GM03348 (cell line): ENCODE measurements at regions not wholly inside any gene's neighbourhood (a gene's known extent, or its start where the extent isn't known, plus 50 kb on each side); places are given as distances from the start of the nearest gene placed in this dataset.

Source experiments
- DNase-seq: peaks from one replicate; pipeline ENCODE4 v3.0.0; 2012; ENCODE audit warnings: low spot score

GRCh38 chr10:78716043-78716660, 352.6 kb upstream of the ZMIZ1 start:
- no peak for DNase-seq

DNA sequence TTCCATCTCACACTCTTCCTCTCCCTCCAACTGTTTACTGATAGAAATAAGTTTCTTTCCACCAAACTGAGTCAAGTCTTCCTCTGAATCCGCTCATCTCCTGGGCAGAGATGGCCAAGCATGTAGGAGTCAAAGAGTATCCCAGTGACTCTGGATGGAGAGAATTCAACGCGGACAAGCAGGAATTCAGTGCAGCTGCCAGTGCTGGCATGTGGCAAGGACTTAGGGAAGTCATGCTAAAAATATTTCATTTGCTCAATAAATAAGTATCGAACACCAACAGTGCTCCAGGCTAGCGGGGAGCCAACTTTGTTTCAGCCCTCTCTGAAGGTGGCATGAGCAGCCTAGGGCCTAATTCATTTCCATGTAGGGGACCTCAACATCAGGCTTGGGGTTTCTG, 351.6 kb upstream of the ZMIZ1 start:
- peak; percentile 85 for DNase-seq

DNA sequence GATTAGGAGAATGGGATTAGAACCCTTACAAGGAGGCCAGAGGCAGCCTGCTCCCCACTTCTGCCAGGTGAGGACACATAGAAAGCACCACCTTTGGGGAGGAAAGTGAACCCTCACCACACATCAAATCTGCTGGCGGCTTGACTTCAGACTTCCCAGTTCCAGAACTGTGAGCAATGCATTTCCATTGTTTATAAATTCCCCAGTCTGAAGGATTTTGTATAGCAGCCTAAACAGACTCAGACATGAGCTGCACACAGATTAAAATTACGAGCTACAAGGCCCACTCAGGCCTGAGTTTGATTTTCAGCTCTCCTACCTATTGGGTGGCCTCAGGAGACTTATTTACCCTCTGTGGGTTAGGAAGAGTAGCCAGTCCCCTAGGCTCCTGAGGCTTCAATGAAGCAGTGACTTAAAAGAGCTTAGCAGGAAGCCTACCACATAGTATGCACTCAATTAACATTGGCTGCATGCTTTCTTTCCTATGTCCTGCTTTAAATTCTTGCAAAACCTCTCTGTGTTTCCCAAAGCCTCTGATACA, 350.7 kb upstream of the ZMIZ1 start:
- DNase-seq = no peak

DNA sequence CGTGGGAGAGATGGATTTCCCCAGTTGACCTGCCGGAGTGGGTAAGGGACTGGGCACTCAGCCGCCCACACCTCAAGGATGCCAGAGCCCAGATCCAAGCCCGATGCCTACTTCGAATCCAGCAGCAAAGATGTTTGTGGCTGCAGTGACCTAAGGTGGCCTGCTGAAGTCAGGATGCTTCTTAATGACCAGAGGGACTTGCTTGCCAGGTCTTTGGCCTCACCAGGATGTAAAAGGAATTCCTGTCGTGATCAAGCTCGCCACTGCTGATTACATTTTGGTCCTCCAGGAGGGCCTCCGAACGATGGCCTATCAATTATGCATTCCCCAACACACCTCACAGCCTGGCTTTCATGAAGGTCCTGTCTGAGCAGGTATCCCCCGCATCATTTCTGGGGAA, 349.5 kb upstream of the ZMIZ1 start:
- DNase-seq = no peak

- DNase-seq = no peak
These were observed 348.7 kb upstream of the ZMIZ1 start for GRCh38 chr10:78720091-78720490.

DNA sequence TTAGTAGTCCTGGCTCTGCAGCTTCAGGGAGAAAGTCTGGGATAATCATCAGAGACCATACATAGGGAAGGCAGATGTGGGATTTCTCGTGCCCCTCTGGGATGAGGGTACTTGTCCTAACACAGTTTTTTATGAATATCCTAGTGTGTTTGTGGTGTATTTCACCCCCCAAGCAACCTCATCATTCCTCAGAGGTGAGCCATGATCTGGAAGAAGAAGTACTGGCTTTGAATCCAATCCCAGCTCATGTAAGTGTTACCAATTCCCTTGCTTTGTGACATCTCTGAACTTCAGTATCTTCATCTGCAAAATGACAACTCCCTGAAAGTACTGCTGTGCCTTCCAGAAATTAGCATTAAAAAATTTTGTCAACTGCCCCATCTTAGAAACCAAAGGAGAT, 347.5 kb upstream of the ZMIZ1 start:
- peak; percentile 42 for DNase-seq

- DNase-seq = no peak
These were observed 343.9 kb upstream of the ZMIZ1 start for GRCh38 chr10:78724846-78725245.

- DNase-seq = no peak
These were observed 342.6 kb upstream of the ZMIZ1 start for GRCh38 chr10:78726171-78726570.

DNA sequence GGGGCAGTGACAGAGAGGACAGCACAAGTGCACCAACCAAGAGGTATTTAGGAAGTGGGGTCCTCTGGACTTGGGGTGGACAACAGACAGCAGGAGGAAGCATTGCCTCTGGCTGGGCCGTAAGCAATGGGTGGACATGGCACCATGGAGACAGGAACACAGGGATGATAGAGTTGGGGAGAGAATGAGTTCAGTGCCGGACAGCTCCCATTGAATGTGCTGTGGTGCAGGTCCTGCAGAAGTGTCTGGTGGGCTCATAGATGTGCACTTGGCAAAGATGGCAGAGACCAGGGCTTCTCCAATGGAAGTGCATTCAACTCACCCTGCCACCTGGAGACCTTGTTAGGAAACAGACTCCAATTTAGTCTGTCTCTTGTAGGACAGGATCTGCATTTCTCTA, 341.5 kb upstream of the ZMIZ1 start:
- DNase-seq = no peak

GRCh38 chr10:78727728-78728127, 341.0 kb upstream of the ZMIZ1 start:
- no peak for DNase-seq

DNA sequence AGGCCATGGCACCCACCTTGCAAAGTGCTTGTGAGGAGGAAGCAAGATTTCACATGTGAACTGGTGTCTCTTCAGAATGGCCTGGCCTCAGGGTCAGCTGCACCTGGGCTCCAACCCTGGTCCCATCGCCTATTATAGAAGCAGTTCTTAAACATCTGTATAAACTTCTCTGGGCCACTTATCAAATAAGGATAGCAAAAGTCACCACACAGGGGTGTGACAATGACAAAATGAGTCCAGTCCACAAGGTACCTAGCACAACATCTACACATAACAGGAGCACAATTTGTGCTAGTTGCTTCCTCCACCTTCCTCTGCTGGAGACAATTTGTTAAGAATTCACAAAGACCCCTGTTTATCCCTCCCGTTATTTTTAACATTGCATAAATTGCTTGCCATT, 340.6 kb upstream of the ZMIZ1 start:
- no peak for DNase-seq

DNA sequence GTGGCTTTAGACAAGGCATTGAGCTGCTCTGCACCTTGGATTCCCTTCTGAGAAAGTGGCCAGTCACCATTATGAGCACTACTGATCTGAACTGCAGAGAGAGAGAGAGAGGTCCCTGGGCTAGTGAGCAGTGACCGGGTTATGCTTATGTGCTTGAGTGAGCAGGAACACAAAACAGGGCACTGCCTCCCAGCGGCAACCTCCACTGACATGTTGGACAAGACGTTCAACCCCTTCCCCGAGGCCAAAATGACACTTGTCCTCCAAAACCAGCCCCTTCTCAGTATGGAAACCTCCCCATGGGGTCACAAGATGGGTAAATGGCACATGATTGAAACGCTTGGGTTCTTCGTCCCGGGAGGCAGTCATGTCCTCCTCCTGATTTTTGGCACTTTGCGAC, 339.4 kb upstream of the ZMIZ1 start:
- no peak for DNase-seq

- no peak for DNase-seq
These were observed 339.0 kb upstream of the ZMIZ1 start for GRCh38 chr10:78729800-78730199.

DNA sequence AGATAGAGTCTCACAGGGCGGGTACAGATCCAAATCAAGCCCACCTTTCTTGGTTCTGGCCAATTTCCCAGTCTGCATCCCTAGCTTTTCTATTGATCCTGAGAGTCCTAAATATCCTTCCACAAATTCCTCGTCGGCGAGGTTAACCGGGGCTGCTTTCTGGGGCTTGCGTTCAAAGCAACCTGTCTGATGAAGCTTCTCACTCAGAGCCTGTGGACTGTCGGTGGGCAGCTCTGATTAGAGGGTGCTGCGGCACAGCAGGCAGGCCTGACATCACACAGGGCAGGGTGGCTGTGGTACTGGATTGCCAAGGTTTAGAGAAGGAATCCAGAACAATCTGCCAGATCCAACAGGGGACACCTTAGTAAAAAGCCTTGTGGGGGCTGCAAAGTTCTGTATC, 338.0 kb upstream of the ZMIZ1 start:
- no peak for DNase-seq

DNA sequence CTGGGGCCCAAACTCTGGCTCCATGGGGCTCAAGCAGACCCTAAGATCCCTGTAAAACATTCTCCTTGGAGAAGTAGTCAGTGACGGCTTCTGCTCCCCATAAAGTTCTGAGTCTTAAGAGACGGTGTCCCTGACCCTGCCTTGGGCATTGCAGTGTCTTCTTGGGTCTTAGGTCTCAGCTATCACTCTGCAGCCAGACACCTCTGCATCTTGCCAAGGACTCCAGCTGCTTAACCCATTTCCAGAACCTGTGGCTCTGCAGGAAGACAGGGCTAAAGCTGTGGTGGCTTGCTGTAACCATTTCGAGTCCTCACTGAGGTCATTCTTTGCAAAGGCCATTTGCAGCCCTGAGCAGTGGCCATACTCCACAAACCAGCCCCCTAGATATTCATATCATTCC, 337.1 kb upstream of the ZMIZ1 start:
- no peak for DNase-seq

- DNase-seq = no peak
These were observed 336.4 kb upstream of the ZMIZ1 start for GRCh38 chr10:78732381-78732780.

- no peak for DNase-seq
These were observed 331.7 kb upstream of the ZMIZ1 start for GRCh38 chr10:78736926-78737630.

GRCh38 chr10:78737883-78738856, 330.6 kb upstream of the ZMIZ1 start:
- no peak for DNase-seq

- DNase-seq = no peak
These were observed 329.9 kb upstream of the ZMIZ1 start for GRCh38 chr10:78738861-78739260.

- no peak for DNase-seq
These were observed 329.2 kb upstream of the ZMIZ1 start for GRCh38 chr10:78739444-78740053.

GRCh38 chr10:78740976-78741915, 327.5 kb upstream of the ZMIZ1 start:
- DNase-seq = no peak
